Liver (tissue), 8 donors: ENCODE measurements at regions not wholly inside any gene's neighbourhood (a gene's known extent, or its start where the extent isn't known, plus 50 kb on each side); places are given as distances from the start of the nearest gene placed in this dataset.

Experiments used
- DNase-seq: peaks from one replicate; pipeline ENCODE4 v3.0.0-alpha.2; 2017; ENCODE audit warnings: low spot score
- H3K27ac ChIP-seq, 2 donors: one replicate each; pipeline ENCODE4 v1.7.0; 2013; ENCODE audit warnings: inconsistent platforms in 2 of 2, low read length in 2 of 2, control low read depth in 1 of 2, low read depth in 1 of 2, mild to moderate bottlenecking in 1 of 2
- H3K27me3 ChIP-seq, 4 donors: one replicate each; pipeline versions ENCODE4 v1.6.1 to v1.7.0; 2013; ENCODE audit warnings: low read length in 3 of 4, inconsistent platforms in 1 of 4, mild to moderate bottlenecking in 1 of 4, moderate library complexity in 1 of 4; ENCODE audit not compliant: control insufficient read depth in 4 of 4, insufficient read depth in 4 of 4
- H3K36me3 ChIP-seq, 4 donors: one replicate each; pipeline versions ENCODE4 v1.6.1 to v1.7.0; 2013; ENCODE audit warnings: low read length in 3 of 4, mild to moderate bottlenecking in 3 of 4, low read depth in 1 of 4, moderate library complexity in 1 of 4; ENCODE audit not compliant: control insufficient read depth in 4 of 4, insufficient read depth in 3 of 4
- H3K4me1 ChIP-seq, 4 donors: one replicate each; pipeline versions ENCODE4 v1.6.1 to v1.7.0; 2013; ENCODE audit warnings: low read length in 3 of 4, mild to moderate bottlenecking in 3 of 4, moderate library complexity in 1 of 4; ENCODE audit not compliant: control insufficient read depth in 4 of 4, insufficient read depth in 4 of 4
- H3K4me3 ChIP-seq, 3 donors: one replicate each; pipeline versions ENCODE4 v1.6.1 to v1.7.0; 2013; ENCODE audit warnings: low read length in 3 of 3, control low read depth in 1 of 3, low read depth in 1 of 3, mild to moderate bottlenecking in 1 of 3
- H3K9ac ChIP-seq, 2 donors: one replicate each; pipeline ENCODE4 v1.7.0; 2013; ENCODE audit warnings: low read length in 2 of 2, mild to moderate bottlenecking in 2 of 2, moderate library complexity in 2 of 2, control low read depth in 1 of 2, low read depth in 1 of 2
- H3K9me3 ChIP-seq, 4 donors: one replicate each; pipeline versions ENCODE4 v1.6.1 to v1.7.0; 2013; ENCODE audit warnings: low read length in 3 of 4; ENCODE audit not compliant: control insufficient read depth in 4 of 4
- ATF3 ChIP-seq: IDR thresholded peaks from 2 replicates; pipeline ENCODE4 v1.6.1; 2016; ENCODE audit warnings: antibody characterized with exemption
- CTCF ChIP-seq: fragments of 150-350 bp; IDR thresholded peaks from 2 replicates; pipeline ENCODE4 v1.5.1; 2017; ENCODE audit warnings: improper control_type of control experiment, low read depth, low read length; ENCODE audit not compliant: missing input control
- EGR1 ChIP-seq, 2 donors: IDR thresholded peaks; 2 replicates each; pipeline ENCODE4 v1.6.1; 2016 to 2018; ENCODE audit warnings: antibody characterized with exemption in 2 of 2, low read depth in 2 of 2
- FOXA1 ChIP-seq: IDR thresholded peaks from 2 replicates; pipeline ENCODE4 v1.6.1; 2016; ENCODE audit warnings: antibody characterized with exemption
- FOXA2 ChIP-seq: IDR thresholded peaks from 2 replicates; pipeline ENCODE4 v1.6.1; 2016; ENCODE audit warnings: antibody characterized with exemption
- GABPA ChIP-seq, 2 donors: IDR thresholded peaks in 1 of 2; conservative IDR thresholded peaks in 1 of 2; 2 replicates each; pipeline ENCODE4 v1.6.1; 2016; ENCODE audit warnings: antibody characterized with exemption in 2 of 2, mild to moderate bottlenecking in 1 of 2, moderate library complexity in 1 of 2
- HNF4A ChIP-seq, 2 donors: conservative IDR thresholded peaks; 2 replicates each; pipeline ENCODE4 v1.6.1; 2016; ENCODE audit warnings: antibody characterized with exemption in 2 of 2, mild to moderate bottlenecking in 2 of 2
- HNF4G ChIP-seq: IDR thresholded peaks from 2 replicates; pipeline ENCODE4 v1.6.1; 2016; ENCODE audit warnings: antibody characterized with exemption
- JUND ChIP-seq, 2 donors: IDR thresholded peaks; 2 replicates each; pipeline ENCODE4 v1.6.1; 2016; ENCODE audit warnings: antibody characterized with exemption in 2 of 2
- MAX ChIP-seq: IDR thresholded peaks from 2 replicates; pipeline ENCODE4 v1.6.1; 2016; ENCODE audit warnings: antibody characterized with exemption
- NR2F2 ChIP-seq: IDR thresholded peaks from 2 replicates; pipeline ENCODE4 v1.6.1; 2016; ENCODE audit warnings: antibody characterized with exemption
- REST ChIP-seq: IDR thresholded peaks from 2 replicates; pipeline ENCODE4 v1.6.1; 2016; ENCODE audit warnings: antibody characterized with exemption, mild to moderate bottlenecking
- RXRA ChIP-seq, 2 donors: IDR thresholded peaks; 2 replicates each; pipeline ENCODE4 v1.6.1; 2017 to 2018; ENCODE audit warnings: antibody characterized with exemption in 2 of 2, mild to moderate bottlenecking in 1 of 2
- SP1 ChIP-seq: IDR thresholded peaks from 2 replicates; pipeline ENCODE4 v1.6.1; 2018; ENCODE audit warnings: antibody characterized with exemption, mild to moderate bottlenecking
- TAF1 ChIP-seq: conservative IDR thresholded peaks from 2 replicates; pipeline ENCODE4 v1.6.1; 2016; ENCODE audit warnings: antibody characterized with exemption, mild to moderate bottlenecking
- YY1 ChIP-seq: IDR thresholded peaks from 2 replicates; pipeline ENCODE4 v1.6.1; 2016; ENCODE audit warnings: antibody characterized with exemption, mild to moderate bottlenecking
- ZBTB33 ChIP-seq: IDR thresholded peaks from 2 replicates; pipeline ENCODE4 v1.6.1; 2016; ENCODE audit warnings: antibody characterized with exemption
- WGBS: extraction: QIAGEN DNeasy Blood & Tissue Kit; methylation state at CpG from one replicate; pipeline ENCODE4 v1.1.7; 2013; 5-methylcytosine and 5-hydroxymethylcytosine counted together
- donor health status: healthy.
- donor health status: healthy.
- donor health status: healthy.
- donor health status: healthy.
- donor health status: healthy.

- H3K9me3 ChIP-seq, result no peaks in the 10 kb centered on the region
- no peak overlapping the region for H3K9ac ChIP-seq
- H3K4me3 ChIP-seq, result no peak overlapping the region
- no peak overlapping the region for H3K27ac ChIP-seq
- WGBS, result 90% methylated on average over 6 of the region's 6 CpGs
- no peaks in the 10 kb centered on the region for H3K36me3 ChIP-seq
- peaks cover 0 to 5% (median 0%) of the 10 kb centered on the region in 4 donors for H3K27me3 ChIP-seq
- no peaks in the 10 kb centered on the region for H3K4me1 ChIP-seq
- no peak for TF ChIP-seq RXRA (IDR thresholded peaks at IDR 0.05)
- TF ChIP-seq YY1, result no peak
- TF ChIP-seq HNF4G, result no peak
- TF ChIP-seq ATF3, result no peak
- no peak for TF ChIP-seq FOXA2
- TF ChIP-seq EGR1 (IDR thresholded peaks at IDR 0.05; ENCODE audit: low read depth in 2 of 2), result no peak
- TF ChIP-seq ZBTB33, result no peak
- TF ChIP-seq REST, result no peak
- TF ChIP-seq GABPA (IDR thresholded peaks at IDR 0.05 in 1 of 2, conservative IDR thresholded peaks at IDR 0.05 in 1 of 2), result no peak
- no peak for TF ChIP-seq CTCF
- TF ChIP-seq FOXA1, result no peak
- TF ChIP-seq SP1, result no peak
- no peak for TF ChIP-seq JUND (IDR thresholded peaks at IDR 0.05)
- TF ChIP-seq TAF1, result no peak
- no peak for TF ChIP-seq NR2F2
- no peak for TF ChIP-seq HNF4A (conservative IDR thresholded peaks at IDR 0.05)
- TF ChIP-seq MAX, result no peak
- no peak for DNase-seq
Measured at GRCh38 chr11:134633276-134633675, 221.2 kb upstream of the B3GAT1 start.
